Body of pancreas (tissue), 4 donors: ENCODE measurements at regions not wholly inside any gene's neighbourhood (a gene's known extent, or its start where the extent isn't known, plus 50 kb on each side); places are given as distances from the start of the nearest gene placed in this dataset.

ENCODE experiments used
- CTCF ChIP-seq, 7 experiments: fragments of 450-650 bp in 4 of 7; fragments of 200-600 bp in 3 of 7; sonication (generic) in 3 of 7; IDR thresholded peaks; one replicate each; pipeline ENCODE4 v1.5.1; 2016 to 2019; ENCODE audit warnings: antibody characterized with exemption in 7 of 7
- POLR2A ChIP-seq, 3 donors: fragments of 450-650 bp; IDR thresholded peaks; one replicate each; pipeline ENCODE4 v1.6.1; 2016; ENCODE audit warnings: antibody characterized with exemption in 3 of 3, mild to moderate bottlenecking in 2 of 3

GRCh38 chr10:78563314-78563713, 505.5 kb upstream of the ZMIZ1 start:
- TF ChIP-seq CTCF (IDR thresholded peaks at IDR 0.05): no peak
- no peak for TF ChIP-seq POLR2A (IDR thresholded peaks at IDR 0.05)
